NOMO-1 (cell line): ENCODE measurements at regions not wholly inside any gene's neighbourhood (a gene's known extent, or its start where the extent isn't known, plus 50 kb on each side); places are given as distances from the start of the nearest gene placed in this dataset.
A peak's percentile ranks its signal among the peaks of the same experiment; 100 is the strongest.

ENCODE experiments used
- DNase-seq, 2 experiments: peaks; one replicate each; lab custom pipeline; 2025; ENCODE audit not compliant: unreplicated experiment in 2 of 2; lab: John Stamatoyannopoulos, UW

DNA sequence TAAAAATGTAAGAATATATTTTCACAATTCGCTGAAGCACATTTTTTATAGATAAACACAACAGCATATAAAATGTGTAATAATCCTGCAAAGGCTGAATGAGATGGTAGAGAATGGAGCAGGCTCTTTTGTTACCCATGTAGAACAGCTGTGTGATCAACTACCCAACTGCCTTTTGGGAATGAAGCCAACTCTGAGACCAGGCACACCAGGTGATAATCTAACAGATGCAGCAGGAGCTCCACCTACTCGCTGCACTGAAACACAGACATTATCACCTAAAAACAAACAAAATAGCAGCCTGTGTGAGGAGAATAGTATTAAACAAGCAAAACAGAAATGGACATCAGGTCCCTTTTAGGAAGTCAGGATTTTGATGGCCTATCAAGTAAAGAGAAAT, 183.3 kb downstream of the CCDC59 start:
- no peak for DNase-seq

DNA sequence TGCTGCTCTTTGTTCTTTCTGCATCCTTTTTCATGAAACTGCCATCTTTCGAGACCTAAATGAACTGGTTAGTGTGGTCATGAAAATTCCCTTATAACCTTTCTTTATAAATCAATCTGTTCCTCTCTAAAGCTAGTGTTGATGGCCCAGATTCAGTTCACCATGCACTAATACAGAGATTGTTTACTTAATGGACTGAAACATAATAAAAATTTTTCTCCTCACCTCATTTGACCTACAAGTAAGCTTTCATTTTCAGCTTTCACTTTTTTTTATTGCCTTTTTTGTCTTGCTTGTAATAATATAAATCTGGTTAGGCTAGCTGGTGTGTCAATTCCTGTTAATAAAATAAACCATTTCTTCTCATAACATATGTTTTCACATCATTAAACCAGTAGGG, 183.8 kb downstream of the CCDC59 start:
- no peak for DNase-seq

DNA sequence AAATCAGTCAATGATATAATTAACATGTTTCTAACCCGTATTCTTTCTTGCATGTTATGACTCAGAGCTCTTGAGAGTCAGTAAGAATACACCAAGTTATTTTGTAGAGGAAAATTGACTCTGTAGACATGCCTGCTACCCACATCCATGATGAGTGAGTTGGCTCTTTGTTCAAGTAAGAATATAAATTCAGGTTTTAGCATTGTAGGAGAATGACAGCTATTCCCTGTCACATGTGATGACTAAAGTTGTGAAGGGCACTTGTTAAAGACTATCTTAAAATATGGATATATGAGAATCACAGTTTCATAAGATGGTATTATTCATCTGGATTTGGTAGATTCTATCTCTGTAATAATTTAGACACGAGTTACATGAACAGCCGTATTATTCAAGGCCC, 209.1 kb downstream of the CCDC59 start:
- no peak for DNase-seq

DNA sequence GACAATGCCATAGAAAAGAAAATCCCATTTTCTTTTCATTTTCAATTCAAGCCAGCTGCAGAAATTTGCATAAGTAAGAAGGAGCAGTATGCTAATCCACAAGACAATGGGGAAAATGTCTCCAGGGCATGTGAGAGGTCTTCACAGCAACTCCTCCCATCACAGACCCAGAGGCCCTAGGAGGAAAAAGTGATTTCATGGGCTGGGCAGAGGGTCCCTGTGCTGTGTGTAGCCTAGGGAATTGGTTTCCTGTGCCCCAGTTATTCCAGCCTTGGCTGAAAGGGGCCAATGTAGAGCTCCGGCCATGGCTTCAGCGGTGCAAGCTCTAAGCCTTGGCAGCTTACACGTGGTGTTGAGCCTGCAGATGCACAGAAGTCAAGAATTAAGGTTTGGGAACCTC, 211.4 kb downstream of the CCDC59 start:
- DNase-seq: no peak

DNA sequence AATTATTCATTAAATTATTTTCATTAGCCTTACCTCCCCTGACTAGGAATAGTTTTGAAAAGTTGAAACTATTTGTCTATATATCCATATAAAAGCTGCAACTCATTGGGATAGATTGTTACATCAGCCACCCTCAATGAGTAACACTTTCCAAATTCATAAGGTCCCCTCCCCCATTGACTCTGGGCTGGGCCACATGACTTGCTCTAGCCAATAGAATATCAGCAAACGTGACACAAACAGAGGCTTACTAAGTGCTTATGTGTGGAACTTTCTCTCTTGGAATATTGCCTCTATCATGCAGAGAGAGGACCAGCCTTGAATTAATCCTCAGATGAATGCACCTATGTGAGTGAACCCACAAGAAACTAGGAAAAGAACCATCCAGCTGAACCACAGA, 213.7 kb downstream of the CCDC59 start:
- no peak for DNase-seq

DNA sequence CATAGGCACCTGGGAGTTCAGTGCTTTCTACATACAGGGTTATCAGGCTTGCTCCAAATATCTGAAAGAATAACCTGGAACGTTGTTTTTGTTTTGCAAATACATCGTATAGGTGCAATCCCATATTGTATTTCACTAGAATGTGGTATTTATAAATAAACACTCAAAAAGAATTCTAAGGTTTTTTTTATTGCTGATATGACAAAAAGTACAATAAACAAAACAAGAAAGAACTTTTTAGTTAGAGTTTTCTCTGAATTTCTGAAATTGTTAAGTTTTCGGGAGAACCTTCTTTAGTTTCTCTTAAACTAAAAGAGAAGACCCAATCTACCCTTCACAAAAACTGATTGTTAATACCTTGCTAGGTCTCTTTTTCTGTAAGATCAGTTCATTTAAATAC, 225.8 kb downstream of the CCDC59 start:
- no peak for DNase-seq

DNA sequence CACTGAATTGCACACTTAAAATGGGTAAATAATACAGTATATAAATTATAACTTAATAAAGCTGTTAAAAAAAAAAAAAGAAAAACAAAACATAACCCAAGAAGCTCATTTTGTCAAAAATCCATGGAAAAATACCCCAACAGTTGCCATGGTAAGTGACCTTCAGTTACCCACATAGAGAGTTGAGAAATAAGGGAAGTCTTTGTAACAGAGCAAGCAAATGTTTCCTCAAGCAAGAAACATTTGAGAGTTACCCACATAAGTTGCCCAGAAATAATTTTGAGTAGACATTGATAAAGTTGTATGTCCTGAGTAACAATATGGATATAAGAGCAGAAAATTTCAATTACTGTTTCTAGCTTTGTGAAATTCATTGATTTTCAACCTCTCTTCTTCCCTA, 227.4 kb downstream of the CCDC59 start:
- DNase-seq: peak in 1 of 2 experiments; percentile 48

DNA sequence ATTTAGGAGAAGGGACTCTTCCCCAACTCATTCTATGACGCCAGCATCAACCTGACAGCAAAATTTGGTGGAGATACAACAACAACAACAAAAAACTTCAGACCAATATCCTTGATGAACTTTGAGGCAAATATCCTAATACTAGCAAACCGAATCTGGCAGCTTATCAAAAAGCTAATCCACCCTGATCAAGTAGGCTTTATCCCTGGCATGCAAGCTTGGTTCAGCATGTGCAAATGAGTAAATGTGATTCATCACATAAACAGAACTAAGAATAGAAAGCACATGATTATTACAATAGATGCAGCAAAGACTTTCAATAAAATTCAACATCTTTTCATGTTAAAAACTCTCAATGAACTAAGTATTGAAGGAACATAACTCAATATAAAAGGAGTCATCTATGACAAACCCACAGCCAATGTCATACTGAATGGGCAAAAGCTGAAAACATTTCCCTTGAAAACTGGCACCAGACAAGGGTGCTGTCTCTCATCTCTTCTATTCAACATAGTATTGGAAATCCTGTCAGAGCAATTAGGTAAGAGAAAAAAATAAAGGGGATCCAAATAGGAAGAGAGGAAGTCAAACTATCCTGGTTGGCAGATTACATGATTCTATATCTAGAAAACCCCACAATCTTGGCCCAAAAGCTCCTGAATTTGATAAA, 233.3 kb downstream of the CCDC59 start:
- DNase-seq: no peak

DNA sequence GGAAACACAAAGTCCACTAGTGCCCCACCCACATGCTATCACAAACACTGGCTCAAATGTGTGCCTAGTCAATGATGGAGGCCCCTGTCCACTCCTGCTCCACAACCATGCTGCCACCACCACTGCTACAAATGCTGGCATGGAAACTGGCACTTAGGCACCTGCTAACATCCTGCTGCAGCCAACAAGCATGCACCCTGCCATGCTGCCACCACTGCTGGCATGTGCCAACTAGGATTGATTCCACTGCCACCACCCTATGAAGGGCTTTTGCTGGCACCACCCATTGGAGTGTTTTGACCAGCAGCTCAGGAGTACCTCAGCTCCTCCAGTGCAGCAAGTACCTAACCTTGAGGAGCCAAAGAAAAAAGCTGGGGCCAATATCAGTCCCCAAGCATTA, 236.6 kb downstream of the CCDC59 start:
- no peak for DNase-seq

DNA sequence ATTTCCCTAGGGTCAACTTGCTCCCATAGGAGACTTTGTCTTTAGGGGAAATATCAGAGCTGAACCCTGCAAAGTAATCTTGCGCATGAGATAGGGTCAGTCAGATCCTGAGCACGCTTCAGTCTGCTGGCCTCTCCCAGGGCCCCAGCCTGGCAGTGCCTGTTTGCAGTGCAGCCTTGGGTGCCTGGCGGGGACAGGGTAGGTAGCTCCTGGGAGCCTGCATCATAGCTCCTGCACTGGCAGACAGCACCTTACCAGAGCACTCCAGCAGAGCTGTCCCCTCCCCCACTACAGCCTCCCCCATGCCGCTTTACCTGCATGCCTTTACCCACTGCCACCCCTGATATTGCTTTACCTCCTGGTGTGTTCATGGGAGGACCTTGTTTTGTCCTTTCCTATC, 237.3 kb downstream of the CCDC59 start:
- DNase-seq: no peak

DNA sequence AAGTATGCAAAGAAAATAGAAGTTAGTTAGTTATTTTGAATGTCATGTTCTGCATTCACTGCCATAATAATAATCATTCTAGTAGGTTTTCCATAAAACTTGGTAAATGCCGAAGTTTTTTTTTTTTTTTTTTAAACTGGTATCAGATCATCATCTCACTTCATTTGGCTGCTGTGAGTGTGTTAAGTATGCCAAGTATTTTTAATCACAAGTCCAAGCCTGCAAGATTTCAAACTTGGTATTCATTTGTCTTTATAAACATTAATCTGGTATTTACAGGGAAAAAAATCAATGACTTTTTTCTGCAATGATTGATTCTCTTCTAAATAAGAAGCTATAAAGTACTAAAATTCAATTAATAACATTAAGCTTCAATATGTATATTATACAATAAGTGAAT, 248.9 kb downstream of the CCDC59 start:
- DNase-seq: no peak

DNA sequence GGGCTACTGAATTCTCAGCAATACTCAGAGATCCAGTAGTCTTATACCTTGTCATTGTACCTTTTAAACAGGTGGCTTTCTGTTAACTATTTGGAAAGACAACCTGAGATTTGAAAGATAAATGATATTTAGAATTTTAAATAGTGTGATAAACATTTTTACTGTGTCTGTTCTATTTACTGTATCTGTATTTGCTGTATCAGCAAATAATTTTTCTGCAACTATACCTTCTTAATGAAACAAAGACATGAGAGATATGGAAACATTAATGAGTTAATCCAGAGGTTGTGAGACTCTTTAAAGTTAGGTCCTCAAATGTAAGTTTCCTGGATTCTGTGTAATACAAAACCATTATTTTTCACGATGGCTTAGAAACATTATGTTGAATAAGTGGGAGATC, 249.6 kb downstream of the CCDC59 start:
- no peak for DNase-seq

DNA sequence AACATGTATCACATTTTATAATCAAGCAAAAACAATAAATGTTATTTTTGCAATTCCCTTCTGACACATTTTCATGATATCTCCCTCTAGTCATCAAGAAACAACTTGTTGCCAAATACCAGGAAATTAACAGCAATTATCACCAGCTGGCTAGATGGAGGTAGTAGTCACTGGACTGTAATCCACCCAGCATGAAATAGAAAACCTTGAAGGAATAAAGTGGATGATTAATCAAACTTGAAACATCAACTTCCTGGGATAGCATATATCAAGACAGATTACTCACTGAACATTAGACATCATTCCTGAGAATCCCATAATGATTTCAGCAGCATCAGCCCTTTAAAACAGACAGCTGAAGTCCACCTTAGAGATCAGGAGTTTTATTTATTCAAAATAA, 259.0 kb downstream of the CCDC59 start:
- no peak for DNase-seq

DNA sequence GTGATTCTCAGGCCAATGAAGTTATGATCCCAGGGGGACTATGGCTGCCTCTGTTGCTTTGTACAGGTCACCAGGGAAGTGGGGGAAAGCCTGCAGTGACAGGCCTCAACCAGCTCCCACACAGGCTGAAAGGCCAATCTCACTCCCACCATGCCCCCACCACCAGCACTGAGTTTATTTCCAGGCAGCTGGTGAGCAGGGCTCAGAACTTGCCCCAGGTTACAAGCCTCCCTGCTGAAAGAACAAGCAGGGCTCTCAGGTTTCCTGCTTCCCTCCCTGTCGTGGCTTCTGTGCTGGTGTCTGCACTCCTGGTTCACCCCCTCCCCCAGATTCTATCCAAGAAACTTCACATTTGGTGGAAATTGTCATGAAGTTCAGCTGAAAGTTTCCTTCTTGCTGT, 260.3 kb downstream of the CCDC59 start:
- no peak for DNase-seq

DNA sequence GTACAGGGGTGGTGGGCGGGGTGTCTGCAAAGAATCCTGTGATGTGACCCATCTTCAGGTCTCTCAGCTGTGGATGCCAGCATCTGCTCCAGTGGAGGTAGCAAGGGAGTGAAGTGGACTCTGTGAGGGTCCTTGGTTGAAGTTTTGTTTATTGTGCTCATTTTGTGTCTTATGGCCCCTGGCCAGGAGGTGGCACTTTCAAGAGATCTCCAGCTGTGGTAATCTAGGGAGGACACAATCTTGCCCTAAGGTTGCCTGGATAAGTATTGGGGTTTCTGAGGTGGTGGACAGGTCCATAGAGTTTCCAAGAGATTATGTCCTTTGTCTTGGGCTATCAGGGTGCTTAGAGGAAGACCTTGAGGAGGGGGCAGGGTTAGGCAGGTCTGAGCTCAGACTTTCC, 260.7 kb downstream of the CCDC59 start:
- no peak for DNase-seq

DNA sequence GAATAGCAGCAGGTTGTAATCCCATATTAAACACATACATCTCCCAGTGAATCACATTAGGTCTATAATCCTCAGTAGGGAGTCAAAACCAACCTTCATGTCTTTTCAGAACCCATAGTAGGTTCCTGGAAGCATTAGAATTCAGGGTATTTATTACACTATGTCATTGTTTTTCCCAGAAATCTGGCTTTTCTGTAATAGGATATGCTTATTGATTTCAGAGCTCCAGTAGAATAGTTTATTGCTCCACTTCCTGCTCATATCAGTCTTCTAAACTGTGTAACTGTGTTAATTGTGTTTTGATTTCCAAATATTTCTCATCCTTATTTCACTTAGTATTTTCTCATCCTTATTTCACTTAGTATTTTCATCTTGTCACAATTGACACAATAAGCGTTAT, 268.0 kb downstream of the CCDC59 start:
- DNase-seq: no peak

DNA sequence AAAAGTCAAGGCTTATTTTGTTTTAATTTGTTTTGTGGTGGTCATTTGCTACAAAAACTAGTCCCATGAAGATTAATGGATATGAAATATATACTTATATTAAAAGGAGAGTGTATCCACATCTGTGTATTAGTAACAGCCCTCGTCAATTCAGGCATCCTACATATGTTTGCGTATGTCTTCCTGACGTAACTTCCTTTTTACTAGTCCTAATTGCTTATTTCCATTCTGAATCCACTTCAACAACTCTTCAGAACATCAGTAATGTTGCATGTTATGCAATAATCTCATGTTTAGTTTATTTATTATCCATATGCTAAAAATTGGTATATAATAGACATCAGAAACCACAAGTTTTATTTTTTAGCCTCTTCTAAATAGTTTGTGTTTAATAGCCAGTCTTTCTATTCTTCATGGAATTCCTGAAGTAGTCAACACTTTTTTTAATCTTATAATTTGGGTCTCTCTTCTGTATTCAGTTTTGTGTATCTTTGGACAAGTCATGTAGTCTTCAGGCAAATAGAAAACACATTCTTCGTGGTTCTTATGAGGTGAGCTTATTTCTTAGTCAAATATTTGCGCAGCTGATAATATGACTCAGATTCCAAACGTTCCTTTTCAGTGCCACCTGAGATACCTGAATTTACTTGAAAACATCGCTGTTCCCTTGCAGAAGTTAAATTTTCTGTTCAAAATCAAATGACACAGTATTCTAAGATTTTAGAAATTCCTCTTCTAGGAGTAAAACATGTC, 268.6 kb downstream of the CCDC59 start:
- no peak for DNase-seq

DNA sequence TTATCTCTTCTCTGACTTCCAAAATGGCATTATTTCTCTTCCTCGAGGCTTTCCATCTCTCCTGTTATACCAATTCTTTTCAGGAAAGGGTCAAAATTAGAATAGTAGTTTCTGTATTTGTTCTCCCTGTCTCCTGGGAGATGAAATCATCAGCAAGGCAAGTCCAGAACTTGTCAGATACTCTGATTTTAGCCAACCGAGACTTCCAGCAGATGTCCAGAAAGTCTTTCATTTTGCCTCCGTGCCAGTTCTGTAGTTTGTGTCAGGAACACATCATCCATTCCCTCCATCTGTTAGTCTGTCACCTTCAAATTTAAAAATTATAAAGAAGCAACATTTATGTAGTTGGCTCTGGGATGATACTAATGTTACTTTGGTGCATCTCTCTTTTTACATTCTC, 275.7 kb downstream of the CCDC59 start:
- DNase-seq: no peak

DNA sequence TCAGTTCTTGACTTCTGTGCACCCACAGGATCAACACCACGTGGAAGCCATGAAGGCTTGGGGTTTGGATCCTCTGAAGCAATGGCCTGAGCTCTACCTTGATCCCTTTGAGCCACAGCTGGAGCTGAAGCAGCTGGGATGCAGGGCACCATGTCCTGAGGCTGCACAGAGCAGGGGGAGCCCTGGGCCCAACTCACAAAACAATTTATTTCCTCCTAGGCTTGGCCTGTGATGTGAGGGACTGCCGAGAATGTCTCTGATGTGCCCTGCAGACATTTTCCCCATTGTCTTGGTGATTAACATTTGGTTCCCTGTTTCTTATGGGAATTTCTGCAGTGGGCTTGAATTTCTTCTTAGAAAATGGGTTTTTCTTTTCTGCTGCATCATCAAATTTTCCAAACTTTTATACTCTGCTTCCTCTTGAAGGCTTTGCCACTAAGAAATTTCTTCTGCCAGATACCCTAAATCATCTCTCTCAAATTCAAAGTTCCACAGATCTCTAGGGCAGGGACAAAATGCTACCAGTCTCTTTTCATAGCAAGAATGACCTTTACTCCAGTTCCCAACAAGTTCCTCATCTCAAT, 288.2 kb downstream of the CCDC59 start:
- no peak for DNase-seq

DNA sequence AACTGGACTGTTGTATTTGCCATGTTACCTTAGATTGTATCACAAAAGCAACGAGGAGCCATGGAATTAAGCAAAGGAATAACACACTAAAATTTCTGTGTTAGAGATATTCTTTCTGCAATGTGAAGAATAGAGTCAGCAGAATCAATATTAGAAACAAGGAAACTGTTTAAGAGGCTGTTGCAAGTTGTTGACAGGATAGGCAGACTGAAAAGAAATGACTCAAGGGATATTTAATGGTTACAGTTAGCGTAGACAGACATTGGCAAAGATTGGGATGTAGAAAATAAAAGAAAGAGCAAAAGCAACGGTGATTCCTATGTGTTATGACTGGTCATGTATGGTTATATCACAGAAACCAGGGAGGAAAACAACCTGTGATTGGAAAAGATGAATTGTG, 299.0 kb upstream of the PPFIA2 start:
- no peak for DNase-seq

DNA sequence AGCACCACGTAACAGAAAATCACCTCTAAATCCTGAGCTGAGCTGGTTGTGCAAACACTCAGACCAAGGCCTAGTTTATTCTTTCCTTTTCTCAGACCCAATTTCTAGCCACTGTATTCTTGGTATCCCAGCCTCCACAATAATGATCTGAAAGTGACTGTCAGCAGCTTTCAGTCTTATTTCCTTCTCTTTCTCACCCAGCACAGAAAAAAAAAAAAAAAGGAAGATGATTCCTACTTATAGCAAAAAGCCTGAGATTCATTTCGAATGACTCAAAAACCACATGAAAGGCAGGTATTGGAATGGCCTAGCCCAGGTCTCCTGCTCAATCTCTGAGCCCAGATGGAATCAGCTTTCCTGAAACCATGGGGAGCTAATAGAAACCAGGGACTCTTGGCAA, 298.6 kb upstream of the PPFIA2 start:
- DNase-seq: no peak

DNA sequence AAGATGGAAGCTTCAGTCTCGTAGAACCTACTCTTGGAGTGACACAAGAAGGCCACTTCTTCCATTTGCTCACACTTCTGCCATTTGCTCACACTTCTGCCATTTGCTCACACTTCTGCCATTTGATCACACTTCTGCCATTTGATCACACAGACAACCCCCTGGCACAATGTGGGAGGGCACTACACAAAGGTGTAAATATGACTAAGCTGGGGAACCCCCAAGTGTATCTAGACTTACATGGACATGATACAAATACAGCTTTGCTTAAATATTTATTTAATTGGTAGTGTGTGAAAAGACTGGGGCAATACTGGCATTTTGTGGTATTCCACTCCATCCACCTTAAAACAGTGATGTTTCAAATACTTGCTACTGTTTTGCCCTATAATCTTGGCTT, 296.2 kb upstream of the PPFIA2 start:
- no peak for DNase-seq
